Thymus (tissue), 11 donors: ENCODE measurements at regions not wholly inside any gene's neighbourhood (a gene's known extent, or its start where the extent isn't known, plus 50 kb on each side); places are given as distances from the start of the nearest gene placed in this dataset.
"Not testable (repeated sequence)": the region's sequence is repeated elsewhere in the genome, so short reads cannot be mapped to it uniquely, and the experiment has no call there.

Experiments
- DNase-seq, 9 donors: peaks; one replicate each; pipeline ENCODE4 v3.0.0-alpha.2; 2013; ENCODE audit warnings: low spot score in 9 of 9, low read depth in 6 of 9, missing footprints in 1 of 9
- H3K27ac ChIP-seq, 2 donors: one replicate each; pipeline ENCODE4 v1.5.1; 2013; ENCODE audit warnings: control low read depth in 1 of 2, low read depth in 1 of 2, low read length in 1 of 2, mild to moderate bottlenecking in 1 of 2, moderate library complexity in 1 of 2
- H3K27me3 ChIP-seq, 2 donors: one replicate each; pipeline ENCODE4 v1.5.1; 2013; ENCODE audit warnings: low read length in 1 of 2; ENCODE audit not compliant: control insufficient read depth in 2 of 2, insufficient read depth in 1 of 2
- H3K36me3 ChIP-seq, 2 donors: one replicate each; pipeline ENCODE4 v1.5.1; 2013; ENCODE audit warnings: low read length in 1 of 2, mild to moderate bottlenecking in 1 of 2, moderate library complexity in 1 of 2; ENCODE audit not compliant: control insufficient read depth in 2 of 2, insufficient read depth in 2 of 2
- H3K4me1 ChIP-seq, 2 donors: one replicate each; pipeline ENCODE4 v1.5.1; 2013; ENCODE audit warnings: low read length in 2 of 2; ENCODE audit not compliant: control insufficient read depth in 2 of 2, insufficient read depth in 2 of 2
- H3K4me3 ChIP-seq, 2 donors: one replicate each; pipeline ENCODE4 v1.5.1; 2013; ENCODE audit warnings: low read length in 2 of 2, control low read depth in 1 of 2, mild to moderate bottlenecking in 1 of 2
- H3K9me3 ChIP-seq, 2 donors: one replicate each; pipeline ENCODE4 v1.5.1; 2013; ENCODE audit warnings: low read length in 1 of 2, mild to moderate bottlenecking in 1 of 2; ENCODE audit not compliant: control insufficient read depth in 2 of 2, insufficient read depth in 1 of 2
- WGBS: extraction: QIAGEN DNeasy Blood & Tissue Kit; methylation state at CpG from one replicate; pipeline ENCODE4 v1.1.7; 2013; 5-methylcytosine and 5-hydroxymethylcytosine counted together
- donor health status: healthy.

DNA sequence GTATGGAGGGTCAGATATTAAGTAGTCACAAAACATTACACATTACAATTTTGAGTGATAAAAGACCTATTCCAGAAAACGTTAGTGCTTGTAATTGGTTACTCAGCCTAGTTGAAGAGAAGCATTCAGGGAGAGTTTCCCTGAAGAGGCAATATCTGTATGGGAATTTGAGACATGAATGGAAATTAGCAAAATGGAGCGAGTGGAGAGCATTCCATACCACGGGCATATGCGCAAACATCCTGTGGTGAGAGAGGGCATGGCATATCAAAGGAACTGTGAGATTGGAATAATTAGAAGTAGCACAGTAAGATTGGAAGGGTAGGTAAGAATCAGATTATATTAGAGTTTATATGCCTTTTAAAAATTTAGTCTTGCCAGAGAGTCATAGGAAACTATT is 867.9 kb downstream of the PRIM2 start:
- not testable (repeated sequence) for H3K27ac ChIP-seq, H3K36me3 ChIP-seq, H3K27me3 ChIP-seq, DNase-seq, H3K4me3 ChIP-seq, H3K4me1 ChIP-seq, H3K9me3 ChIP-seq
- WGBS, result 95% methylated on average over 4 of the region's 4 CpGs

DNA sequence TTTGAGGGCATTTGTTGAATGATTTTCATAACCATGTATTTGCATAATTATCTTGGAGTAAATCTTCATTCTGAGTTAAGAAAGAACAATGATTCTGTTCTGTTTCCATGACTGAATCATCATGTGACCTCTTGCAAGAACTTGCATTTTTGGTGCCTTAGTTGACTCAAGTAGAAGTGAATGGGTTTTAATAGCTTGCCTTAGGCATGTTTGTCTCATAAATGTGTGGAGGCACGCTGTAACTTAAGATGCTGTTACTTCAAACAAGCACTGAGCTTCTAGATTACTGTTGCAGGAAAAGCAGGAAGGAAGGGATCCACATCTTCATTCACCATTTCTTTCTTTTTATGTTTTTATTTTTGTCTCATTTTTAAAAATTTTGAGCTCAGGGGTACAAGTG is 875.8 kb downstream of the PRIM2 start:
- H3K4me1 ChIP-seq, H3K36me3 ChIP-seq, DNase-seq, H3K27ac ChIP-seq, H3K9me3 ChIP-seq, H3K27me3 ChIP-seq, H3K4me3 ChIP-seq: not testable (repeated sequence)
- WGBS, result 74% methylated on average over 1 of the region's 1 CpG

DNA sequence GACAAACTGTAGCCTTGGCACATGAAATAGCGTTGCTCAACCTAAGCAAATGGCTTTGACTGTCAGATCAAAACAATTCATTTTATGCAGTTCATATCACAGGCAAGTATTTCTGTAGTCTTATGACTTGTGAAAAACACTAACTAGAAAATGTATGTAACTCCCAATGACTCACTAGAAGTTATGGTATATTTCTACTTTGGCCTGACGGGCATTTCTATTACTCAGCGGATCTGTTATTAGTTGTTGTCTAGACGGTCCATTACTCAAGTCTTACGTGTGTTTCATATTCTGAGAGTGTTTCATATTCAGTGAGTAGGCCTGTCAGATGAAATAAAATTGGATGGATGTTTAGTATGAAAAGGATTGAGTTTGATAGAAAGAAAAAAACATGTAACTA is 880.9 kb downstream of the PRIM2 start:
- WGBS, result 83% methylated on average over 5 of the region's 5 CpGs
- Histone ChIP-seq H3K9me3 (no peaks in the 10 kb centered on the region), H3K4me3 (no peak overlapping the region), H3K4me1 (no peaks in the 10 kb centered on the region), H3K27ac (no peak overlapping the region), H3K27me3 (no peaks in the 10 kb centered on the region), H3K36me3 (no peaks in the 10 kb centered on the region)
- no peak for DNase-seq

DNA sequence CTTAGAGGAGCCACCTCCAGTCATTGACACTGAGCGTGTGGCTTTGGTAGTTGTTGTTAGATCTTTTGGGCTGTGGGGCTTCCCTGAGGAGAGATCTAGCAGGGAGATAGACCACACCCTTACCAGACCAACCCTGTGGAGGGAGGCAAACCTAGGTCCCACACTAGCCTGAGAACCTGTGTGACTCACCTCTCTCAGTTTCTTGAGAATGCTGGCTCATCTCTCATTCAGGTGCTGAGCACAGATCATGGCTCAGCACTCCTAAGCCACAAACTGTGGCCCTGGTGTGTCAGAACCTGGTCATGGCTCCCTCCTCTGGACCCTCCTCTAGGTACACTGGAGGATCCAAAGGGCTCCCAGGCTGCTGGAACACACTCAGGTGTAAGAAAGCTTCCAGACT is 919.7 kb downstream of the PRIM2 start:
- H3K36me3 ChIP-seq, H3K4me1 ChIP-seq, H3K27me3 ChIP-seq, H3K27ac ChIP-seq, H3K9me3 ChIP-seq, H3K4me3 ChIP-seq, DNase-seq: not testable (repeated sequence)
- 98% methylated on average over 1 of the region's 1 CpG for WGBS

DNA sequence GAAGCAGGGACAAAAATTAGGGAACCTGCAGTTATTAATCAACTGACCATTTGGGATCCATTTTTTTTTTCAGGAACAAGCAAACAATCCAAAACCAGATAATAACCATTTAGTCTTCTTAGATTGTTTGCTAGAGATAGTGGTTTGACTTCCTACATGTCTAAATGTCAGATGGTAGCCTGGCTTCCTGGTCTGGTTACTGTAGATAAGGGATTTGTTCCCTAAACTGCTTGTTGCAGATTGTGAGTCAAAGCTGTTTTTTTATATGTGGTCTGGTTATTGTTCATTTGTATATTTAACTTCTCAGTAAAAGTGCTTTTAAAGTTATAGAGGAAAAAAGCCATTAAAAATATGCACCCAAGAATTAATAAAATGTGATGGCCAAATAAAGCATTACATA is 921.0 kb downstream of the PRIM2 start:
- not testable (repeated sequence) for H3K27ac ChIP-seq, H3K36me3 ChIP-seq, DNase-seq, H3K4me3 ChIP-seq, H3K4me1 ChIP-seq, H3K9me3 ChIP-seq, H3K27me3 ChIP-seq

DNA sequence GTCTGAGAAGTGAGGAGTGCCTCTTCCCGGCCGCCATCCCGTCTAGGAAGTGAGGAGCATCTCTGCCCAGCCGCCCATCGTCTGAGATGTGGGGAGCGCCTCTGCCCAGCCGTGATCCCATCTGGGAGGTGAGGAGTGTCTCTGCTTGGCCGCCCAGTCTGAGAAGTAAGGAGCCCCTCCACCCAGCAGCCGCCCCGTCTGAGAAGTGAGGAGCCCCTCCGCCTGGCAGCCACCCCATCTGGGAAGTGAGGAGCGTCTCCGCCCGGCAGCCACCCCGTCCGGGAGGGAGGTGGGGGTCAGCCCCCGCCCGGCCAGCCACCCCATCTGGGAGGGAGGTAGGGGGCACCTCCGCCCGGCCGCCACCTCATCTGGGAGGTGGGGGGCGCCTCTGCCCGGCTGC is 940.2 kb downstream of the PRIM2 start:
- not testable (repeated sequence) for H3K4me3 ChIP-seq, H3K36me3 ChIP-seq, DNase-seq, H3K9me3 ChIP-seq, H3K4me1 ChIP-seq, H3K27ac ChIP-seq, H3K27me3 ChIP-seq
- WGBS, result 94% methylated on average over 23 of the region's 23 CpGs

DNA sequence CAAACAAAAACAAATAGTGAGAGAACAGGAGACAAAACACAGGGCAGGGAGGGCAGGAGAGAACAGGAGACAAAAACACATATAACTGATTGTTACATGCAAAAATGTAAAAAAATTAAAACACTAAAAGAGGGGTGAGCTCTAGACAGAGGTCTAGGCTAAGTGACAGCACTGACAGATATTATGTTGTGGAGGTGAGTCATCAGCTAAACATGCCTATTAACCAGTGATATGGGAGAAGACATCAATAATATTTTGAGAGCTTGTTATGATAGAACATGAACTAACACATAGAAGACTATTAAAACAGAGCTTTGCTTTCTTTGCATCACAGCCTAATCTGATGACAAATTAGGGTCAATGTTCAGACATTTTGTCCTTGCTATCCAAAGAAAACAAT is 972.7 kb downstream of the PRIM2 start:
- Histone ChIP-seq H3K36me3 (no peaks in the 10 kb centered on the region), H3K4me3 (no peak overlapping the region), H3K4me1 (no peaks in the 10 kb centered on the region), H3K27me3 (no peaks in the 10 kb centered on the region), H3K27ac (no peak overlapping the region), H3K9me3 (peaks cover 0 to 3% of the 10 kb centered on the region in 2 donors)
- no peak for DNase-seq

DNA sequence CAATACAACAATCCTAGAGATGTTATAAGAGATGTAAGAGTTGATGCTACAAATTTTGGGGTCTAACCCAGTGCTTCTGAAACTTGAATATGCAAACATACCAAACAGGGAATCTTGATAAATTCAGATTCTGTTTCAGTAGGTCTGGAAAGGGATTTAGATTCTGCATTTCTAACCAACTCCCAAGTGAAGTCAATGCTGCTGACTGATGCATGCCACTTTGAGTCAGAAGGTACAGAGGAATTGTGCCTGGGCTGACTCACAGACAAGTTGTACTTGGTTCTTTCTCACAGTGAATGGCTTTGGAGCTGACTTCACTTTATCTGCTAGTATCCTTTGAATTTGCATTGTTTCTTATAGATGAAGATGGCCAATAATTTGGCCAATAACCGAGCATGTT is 973.9 kb downstream of the PRIM2 start:
- not testable (repeated sequence) for H3K36me3 ChIP-seq, H3K4me1 ChIP-seq, DNase-seq, H3K4me3 ChIP-seq, H3K27ac ChIP-seq, H3K27me3 ChIP-seq, H3K9me3 ChIP-seq
- WGBS, result 47% methylated on average over 1 of the region's 1 CpG

DNA sequence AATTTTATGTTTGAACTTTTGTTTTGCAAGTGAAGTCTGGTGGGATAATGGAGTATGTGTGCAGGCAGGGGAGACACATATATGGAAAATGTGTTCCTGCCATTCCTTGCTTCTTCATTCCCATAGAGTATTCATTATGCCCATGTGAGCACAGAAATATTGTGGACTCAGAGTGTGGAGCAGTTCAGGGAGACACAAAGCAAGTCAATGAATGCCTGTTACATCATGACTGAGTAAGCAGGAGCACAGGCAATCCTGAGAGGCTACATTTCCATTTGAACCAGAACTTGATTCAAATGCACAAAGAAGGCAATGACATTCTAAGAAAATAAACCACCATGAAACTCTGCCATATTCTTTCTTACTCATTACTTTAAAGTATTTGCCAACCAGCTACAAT is 990.5 kb downstream of the PRIM2 start:
- not testable (repeated sequence) for H3K36me3 ChIP-seq, H3K27ac ChIP-seq, DNase-seq, H3K4me3 ChIP-seq, H3K4me1 ChIP-seq, H3K9me3 ChIP-seq, H3K27me3 ChIP-seq

DNA sequence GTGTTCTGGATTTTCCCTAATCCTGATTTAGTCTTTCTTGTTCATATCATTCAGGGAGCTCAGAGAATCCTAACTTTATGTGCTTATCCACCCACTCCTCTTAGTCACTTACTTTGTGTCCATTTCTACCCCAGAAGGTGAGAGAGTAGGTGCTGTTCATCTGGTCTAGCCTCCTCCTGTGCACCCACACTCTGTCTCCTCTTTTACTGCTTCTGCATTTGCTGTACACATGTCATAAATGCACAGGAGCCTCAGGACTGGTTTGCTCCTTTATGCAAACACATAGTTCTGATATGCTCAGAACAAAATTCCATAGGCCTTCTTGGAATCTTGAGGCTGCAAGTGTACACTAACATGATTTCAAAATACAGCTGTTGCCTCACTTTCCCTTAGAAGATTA is 1014.7 kb downstream of the PRIM2 start:
- not testable (repeated sequence) for H3K27ac ChIP-seq, H3K9me3 ChIP-seq

More for the DNA sequence above, 1014.7 kb downstream of the PRIM2 start:
- not testable (repeated sequence) for H3K36me3 ChIP-seq, DNase-seq, H3K4me1 ChIP-seq, H3K27me3 ChIP-seq, H3K4me3 ChIP-seq
